ENCODE measurements at regions not wholly inside any gene's neighbourhood (a gene's known extent, or its start where the extent isn't known, plus 50 kb on each side); places are given as distances from the start of the nearest gene placed in this dataset.

GRCh38 chr7:46671108-46671769 is 750.2 kb upstream of the IGFBP3 start:
- DNase-seq (ENCODE audit: low spot score): no peak

GRCh38 chr7:46669028-46669427 is 748.0 kb upstream of the IGFBP3 start:
- no peak for DNase-seq (ENCODE audit: low spot score)

- no peak for DNase-seq (ENCODE audit: low spot score)
Observed at GRCh38 chr7:46664453-46664852, 743.4 kb upstream of the IGFBP3 start.

- DNase-seq (ENCODE audit: low spot score): no peak
Observed at GRCh38 chr7:46663025-46663424, 742.0 kb upstream of the IGFBP3 start.

GRCh38 chr7:46661431-46661830 is 740.4 kb upstream of the IGFBP3 start:
- no peak for DNase-seq (ENCODE audit: low spot score)

- no peak for DNase-seq (ENCODE audit: low spot score)
Observed at GRCh38 chr7:46660402-46660980, 739.4 kb upstream of the IGFBP3 start.

GRCh38 chr7:46658281-46658680 is 737.2 kb upstream of the IGFBP3 start:
- DNase-seq (ENCODE audit: low spot score): no peak

- no peak for DNase-seq (ENCODE audit: low spot score)
Observed at GRCh38 chr7:46654546-46655443, 733.7 kb upstream of the IGFBP3 start.

GRCh38 chr7:46653848-46654247 is 732.8 kb upstream of the IGFBP3 start:
- no peak for DNase-seq (ENCODE audit: low spot score)

- DNase-seq (ENCODE audit: low spot score): no peak
Observed at GRCh38 chr7:46652317-46652716, 731.2 kb upstream of the IGFBP3 start.

- DNase-seq (ENCODE audit: low spot score): no peak
Observed at GRCh38 chr7:46651561-46652088, 730.6 kb upstream of the IGFBP3 start.

- no peak for DNase-seq (ENCODE audit: low spot score)
Observed at GRCh38 chr7:46651070-46651469, 730.0 kb upstream of the IGFBP3 start.

- no peak for DNase-seq (ENCODE audit: low spot score)
Observed at GRCh38 chr7:46649876-46650275, 728.8 kb upstream of the IGFBP3 start.

- DNase-seq (ENCODE audit: low spot score): no peak
Observed at GRCh38 chr7:46637793-46638735, 717.0 kb upstream of the IGFBP3 start.

- no peak for DNase-seq (ENCODE audit: low spot score)
Observed at GRCh38 chr7:46636022-46636421, 715.0 kb upstream of the IGFBP3 start.

- DNase-seq (ENCODE audit: low spot score): no peak
Observed at GRCh38 chr7:46633630-46634240, 712.7 kb upstream of the IGFBP3 start.

- DNase-seq (ENCODE audit: low spot score): no peak
Observed at GRCh38 chr7:46633200-46633599, 712.1 kb upstream of the IGFBP3 start.

- DNase-seq (ENCODE audit: low spot score): no peak
Observed at GRCh38 chr7:46630031-46630430, 709.0 kb upstream of the IGFBP3 start.

- no peak for DNase-seq (ENCODE audit: low spot score)
Observed at GRCh38 chr7:46628389-46628788, 707.3 kb upstream of the IGFBP3 start.

- DNase-seq (ENCODE audit: low spot score): no peak
Observed at GRCh38 chr7:46626691-46627310, 705.7 kb upstream of the IGFBP3 start.

GRCh38 chr7:46626261-46626660 is 705.2 kb upstream of the IGFBP3 start:
- DNase-seq (ENCODE audit: low spot score): no peak
